Natural killer cell (primary cell): ENCODE measurements at regions not wholly inside any gene's neighbourhood (a gene's known extent, or its start where the extent isn't known, plus 50 kb on each side); places are given as distances from the start of the nearest gene placed in this dataset.

Source experiments
- ATAC-seq, 3 donors: fragments of 150-1000 bp in 2 of 3; fragments of 200-7000 bp in 1 of 3; cut with Tn5 transposase; 1 replicate in 1 of 3; 2 replicates in 2 of 3; pipeline ENCODE4 v1.10.0; 2021; ENCODE audit warnings: mild to moderate bottlenecking in 2 of 3, moderate library complexity in 2 of 3
- DNase-seq, 2 donors: peaks; one replicate each; pipeline versions ENCODE4 v3.0.0 to v3.0.0-alpha.2; 2013 to 2021; ENCODE audit warnings: mixed read lengths in 1 of 2
- H3K27ac ChIP-seq: one replicate; pipeline ENCODE4 v1.5.1; 2013; ENCODE audit warnings: mild to moderate bottlenecking, low read length
- H3K27me3 ChIP-seq: one replicate; pipeline ENCODE4 v1.6.1; 2013; ENCODE audit warnings: low read length; ENCODE audit not compliant: control insufficient read depth, insufficient read depth
- H3K36me3 ChIP-seq: one replicate; pipeline ENCODE4 v1.6.1; 2013; ENCODE audit warnings: low read length; ENCODE audit not compliant: control insufficient read depth, insufficient read depth
- H3K4me1 ChIP-seq: one replicate; pipeline ENCODE4 v1.6.1; 2013; ENCODE audit warnings: low read length; ENCODE audit not compliant: control insufficient read depth, insufficient read depth
- H3K4me3 ChIP-seq: one replicate; pipeline ENCODE4 v1.5.1; 2013; ENCODE audit warnings: low read length
- H3K9me3 ChIP-seq: one replicate; pipeline ENCODE4 v1.6.1; 2013; ENCODE audit warnings: low read length; ENCODE audit not compliant: control insufficient read depth, insufficient read depth
- H3K27ac Mint-ChIP-seq, 2 donors: one replicate each; pipeline ENCODE4 v1.8.0; 2022; ENCODE audit warnings: mild to moderate bottlenecking in 2 of 2, mixed read lengths in 2 of 2, moderate library complexity in 1 of 2
- H3K27me3 Mint-ChIP-seq, 2 donors: one replicate each; pipeline ENCODE4 v1.8.0; 2022; ENCODE audit warnings: low read depth in 2 of 2, mixed read lengths in 2 of 2
- H3K36me3 Mint-ChIP-seq: one replicate; pipeline ENCODE4 v1.8.0; 2022; ENCODE audit warnings: mixed read lengths
- H3K4me1 Mint-ChIP-seq, 2 donors: one replicate each; pipeline ENCODE4 v1.8.0; 2022; ENCODE audit warnings: mixed read lengths in 2 of 2
- H3K4me3 Mint-ChIP-seq: one replicate; pipeline ENCODE4 v1.8.0; 2022; ENCODE audit warnings: mild to moderate bottlenecking, moderate library complexity, mixed read lengths
- H3K9me3 Mint-ChIP-seq, 2 donors: one replicate each; pipeline ENCODE4 v1.8.0; 2022; ENCODE audit warnings: mixed read lengths in 2 of 2
- WGBS: methylation state at CpG from one replicate; pipeline ENCODE4 v1.1.7; 2013; ENCODE audit warnings: missing lambda C conversion rate; ENCODE audit not compliant: insufficient coverage; 5-methylcytosine and 5-hydroxymethylcytosine counted together
- intact Hi-C: fragments of 100-400 bp; cut with micrococcal nuclease; formaldehyde crosslinking; loops from one replicate; pipeline ENCODE4 v1.14.2; 2022
- TF ChIP-seq, protein P1 (sequence below): fragments of 200-600 bp; IDR thresholded peaks from one replicate; pipeline ENCODE4 v1.8.0; 2022; ENCODE audit warnings: antibody characterized with exemption

DNA sequence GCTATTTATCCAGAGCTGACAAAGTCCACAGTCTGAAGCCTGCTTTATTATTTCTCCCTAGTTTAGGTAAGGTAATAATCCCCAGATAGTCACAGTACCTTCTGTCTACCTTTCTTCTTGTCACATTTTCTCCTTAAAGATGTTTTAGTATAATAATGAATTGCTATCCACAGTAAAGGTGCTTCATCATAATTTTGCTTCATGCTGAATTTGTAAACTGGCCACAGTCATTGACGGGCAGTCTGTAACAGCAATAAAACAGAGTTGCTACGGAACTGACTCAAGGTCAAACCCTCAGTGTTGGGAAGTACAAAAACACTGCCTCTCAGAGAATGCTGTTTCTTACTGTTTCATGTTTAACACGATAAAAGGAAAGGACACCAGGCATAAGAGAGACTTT lies 195.7 kb downstream of the ZNF608 start:
- intact Hi-C loops: no loop called here
- Mint-ChIP-seq H3K4me3 (no peak overlapping the region), H3K4me1 (no peaks in the 10 kb centered on the region), H3K27me3 (peaks cover 10 to 63% of the 10 kb centered on the region in 2 donors), H3K9me3 (no peaks in the 10 kb centered on the region), H3K27ac (no peak overlapping the region), H3K36me3 (no peaks in the 10 kb centered on the region)
- DNase-seq (no peak), ATAC-seq (no peak)
- no peaks in the 10 kb centered on the region for H3K9me3 ChIP-seq
- H3K27me3 ChIP-seq: no peaks in the 10 kb centered on the region
- H3K4me1 ChIP-seq: no peaks in the 10 kb centered on the region
- WGBS: 73% methylated on average over 3 of the region's 3 CpGs
- H3K4me3 ChIP-seq: no peak overlapping the region
- TF ChIP-seq, protein P1, sequence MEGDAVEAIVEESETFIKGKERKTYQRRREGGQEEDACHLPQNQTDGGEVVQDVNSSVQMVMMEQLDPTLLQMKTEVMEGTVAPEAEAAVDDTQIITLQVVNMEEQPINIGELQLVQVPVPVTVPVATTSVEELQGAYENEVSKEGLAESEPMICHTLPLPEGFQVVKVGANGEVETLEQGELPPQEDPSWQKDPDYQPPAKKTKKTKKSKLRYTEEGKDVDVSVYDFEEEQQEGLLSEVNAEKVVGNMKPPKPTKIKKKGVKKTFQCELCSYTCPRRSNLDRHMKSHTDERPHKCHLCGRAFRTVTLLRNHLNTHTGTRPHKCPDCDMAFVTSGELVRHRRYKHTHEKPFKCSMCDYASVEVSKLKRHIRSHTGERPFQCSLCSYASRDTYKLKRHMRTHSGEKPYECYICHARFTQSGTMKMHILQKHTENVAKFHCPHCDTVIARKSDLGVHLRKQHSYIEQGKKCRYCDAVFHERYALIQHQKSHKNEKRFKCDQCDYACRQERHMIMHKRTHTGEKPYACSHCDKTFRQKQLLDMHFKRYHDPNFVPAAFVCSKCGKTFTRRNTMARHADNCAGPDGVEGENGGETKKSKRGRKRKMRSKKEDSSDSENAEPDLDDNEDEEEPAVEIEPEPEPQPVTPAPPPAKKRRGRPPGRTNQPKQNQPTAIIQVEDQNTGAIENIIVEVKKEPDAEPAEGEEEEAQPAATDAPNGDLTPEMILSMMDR: no peak
- H3K27ac ChIP-seq: no peak overlapping the region
- H3K36me3 ChIP-seq: no peaks in the 10 kb centered on the region

DNA sequence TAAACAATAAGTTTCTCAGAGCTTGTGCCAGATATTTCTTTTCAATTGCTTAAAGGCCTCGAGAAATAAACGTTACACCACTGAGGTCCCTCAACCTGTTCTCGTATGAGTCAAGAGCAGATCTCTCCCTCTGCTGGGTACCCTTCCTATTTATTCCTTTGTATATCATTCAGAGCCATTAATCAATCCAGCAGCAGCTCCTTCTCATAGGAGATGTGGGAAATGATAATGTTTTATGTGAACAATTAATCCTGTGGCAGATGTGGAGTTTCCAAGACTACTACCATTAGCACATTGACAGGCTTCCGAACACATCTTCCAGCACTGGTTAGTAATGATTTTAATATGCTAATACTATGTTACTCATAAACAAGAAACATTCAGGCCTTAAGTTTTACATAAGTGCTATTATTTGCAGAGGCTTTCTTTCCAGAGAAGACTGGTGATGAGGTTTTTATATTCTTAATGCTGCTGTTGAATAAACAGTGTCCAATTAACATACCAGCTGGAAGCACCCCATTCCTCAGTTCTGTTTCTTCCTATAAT lies 196.5 kb downstream of the ZNF608 start:
- WGBS: 92% methylated on average over 3 of the region's 4 CpGs
- Histone ChIP-seq H3K27ac (no peak overlapping the region), H3K36me3 (no peaks in the 10 kb centered on the region), H3K4me1 (no peaks in the 10 kb centered on the region), H3K9me3 (no peaks in the 10 kb centered on the region), H3K4me3 (no peak overlapping the region), H3K27me3 (no peaks in the 10 kb centered on the region)
- DNase-seq (no peak), ATAC-seq (no peak)
- TF ChIP-seq, protein P1: no peak
- no peaks in the 10 kb centered on the region for H3K36me3 Mint-ChIP-seq
- H3K4me1 Mint-ChIP-seq: no peaks in the 10 kb centered on the region
- H3K27me3 Mint-ChIP-seq: peaks cover 6 to 56% of the 10 kb centered on the region in 2 donors
- no peak overlapping the region for H3K4me3 Mint-ChIP-seq
- no peaks in the 10 kb centered on the region for H3K9me3 Mint-ChIP-seq
- no peak overlapping the region for H3K27ac Mint-ChIP-seq
- intact Hi-C loops: no loop called here

DNA sequence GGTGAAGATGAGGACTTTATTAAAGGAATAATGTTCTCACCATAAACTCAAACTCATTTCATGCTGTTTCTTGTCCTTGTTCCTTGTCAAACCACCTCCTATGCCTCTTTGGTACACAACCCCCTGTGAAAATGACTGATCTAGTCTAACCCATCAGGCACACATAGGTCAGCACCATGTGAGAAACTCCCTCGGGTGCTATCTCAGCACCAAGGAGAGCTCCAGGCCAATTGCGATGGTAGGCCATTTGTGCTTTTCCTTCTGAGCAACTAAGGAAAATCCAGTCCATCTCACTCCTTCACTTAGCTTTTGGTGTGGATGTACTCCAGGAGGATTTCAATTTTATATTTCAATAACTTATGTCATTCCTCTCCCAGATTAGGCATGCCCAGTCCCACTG lies 199.8 kb downstream of the ZNF608 start:
- Mint-ChIP-seq H3K4me3 (no peak overlapping the region), H3K4me1 (peaks cover 0 to 11% of the 10 kb centered on the region in 2 donors), H3K36me3 (no peaks in the 10 kb centered on the region), H3K27ac (no peak overlapping the region), H3K9me3 (no peaks in the 10 kb centered on the region), H3K27me3 (peaks cover 5 to 47% of the 10 kb centered on the region in 2 donors)
- Histone ChIP-seq H3K36me3 (no peaks in the 10 kb centered on the region), H3K27ac (no peak overlapping the region), H3K4me1 (peaks cover 4% of the 10 kb centered on the region), H3K27me3 (no peaks in the 10 kb centered on the region), H3K4me3 (no peak overlapping the region), H3K9me3 (no peaks in the 10 kb centered on the region)
- TF ChIP-seq, protein P1: no peak
- DNase-seq: no peak
- WGBS: 48% methylated on average over 2 of the region's 2 CpGs
- ATAC-seq: no peak
- intact Hi-C loops: no loop called here

DNA sequence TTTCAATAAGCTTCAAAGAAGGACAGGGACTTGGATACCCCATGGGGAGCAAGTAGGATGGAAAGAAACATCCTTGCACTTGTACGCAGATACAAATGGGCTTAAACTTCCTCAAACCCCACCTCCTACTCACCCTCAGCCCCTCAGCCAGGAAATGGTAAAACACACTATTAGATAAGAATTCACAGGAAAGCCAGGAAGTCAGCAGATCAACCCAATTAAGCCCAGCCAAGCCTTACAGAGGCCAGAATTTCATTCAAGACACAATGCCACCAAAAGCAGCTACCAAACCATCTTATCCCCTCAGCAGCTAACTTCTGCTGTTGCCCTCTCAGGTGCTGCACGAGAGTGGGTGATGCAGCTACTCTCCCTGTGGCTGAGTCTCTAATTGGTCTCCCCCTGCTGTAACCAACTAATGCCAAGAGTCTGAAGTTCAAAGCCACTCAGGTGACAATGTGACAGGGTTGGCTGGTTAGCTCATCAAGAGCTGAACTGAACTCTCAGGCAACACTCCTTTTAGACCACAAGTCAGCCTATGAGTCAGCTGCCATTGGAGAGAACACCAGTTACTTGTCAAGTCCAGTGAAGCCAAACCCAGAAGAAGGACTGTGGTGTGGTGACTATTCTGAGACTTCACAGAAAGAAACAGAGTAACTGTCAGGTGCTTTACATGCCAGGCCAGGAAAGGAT lies 201.9 kb downstream of the ZNF608 start:
- no peaks in the 10 kb centered on the region for H3K9me3 ChIP-seq
- Mint-ChIP-seq H3K4me3 (no peak overlapping the region), H3K4me1 (peaks cover 0 to 11% of the 10 kb centered on the region in 2 donors), H3K36me3 (no peaks in the 10 kb centered on the region), H3K27ac (no peak overlapping the region), H3K9me3 (no peaks in the 10 kb centered on the region), H3K27me3 (peaks cover 9 to 59% of the 10 kb centered on the region in 2 donors)
- WGBS: 22% methylated on average over 2 of the region's 2 CpGs
- DNase-seq (no peak), ATAC-seq (no peak)
- intact Hi-C loops: no loop called here
- H3K4me1 ChIP-seq: peaks cover 4% of the 10 kb centered on the region
- no peak overlapping the region for H3K27ac ChIP-seq
- no peaks in the 10 kb centered on the region for H3K27me3 ChIP-seq
- no peaks in the 10 kb centered on the region for H3K36me3 ChIP-seq
- H3K4me3 ChIP-seq: no peak overlapping the region
- TF ChIP-seq, protein P1: no peak
